Esophagus muscularis mucosa (tissue), 4 donors: ENCODE measurements at regions not wholly inside any gene's neighbourhood (a gene's known extent, or its start where the extent isn't known, plus 50 kb on each side); places are given as distances from the start of the nearest gene placed in this dataset.

Source experiments
- DNase-seq: peaks from one replicate; pipeline ENCODE4 v3.0.0-alpha.2; 2017; ENCODE audit errors: extremely low spot score
- H3K27ac ChIP-seq, 4 donors: fragments of 200-600 bp; sonication (generic); replicated peaks in 1 of 4; 1 replicate in 3 of 4; 2 replicates in 1 of 4; pipeline ENCODE4 v1.5.1; 2016 to 2019; ENCODE audit warnings: mild to moderate bottlenecking in 1 of 4
- H3K27me3 ChIP-seq, 4 donors: fragments of 200-600 bp; sonication (generic); one replicate each; pipeline versions ENCODE4 v1.5.1 to v1.6.0; 2016 to 2019
- H3K36me3 ChIP-seq, 4 donors: fragments of 200-600 bp; sonication (generic); one replicate each; pipeline ENCODE4 v1.5.1; 2016 to 2019
- H3K4me1 ChIP-seq, 4 donors: fragments of 200-600 bp; sonication (generic); one replicate each; pipeline ENCODE4 v1.5.1; 2016 to 2019
- H3K4me3 ChIP-seq, 4 donors: fragments of 200-600 bp; sonication (generic); 1 replicate in 2 of 4; 2 replicates in 2 of 4; pipeline ENCODE4 v1.5.1; 2016 to 2019; ENCODE audit warnings: mild to moderate bottlenecking in 4 of 4, moderate library complexity in 1 of 4
- H3K9me3 ChIP-seq, 4 donors: fragments of 200-600 bp; sonication (generic); 1 replicate in 3 of 4; 2 replicates in 1 of 4; pipeline ENCODE4 v1.5.1; 2016 to 2019
- EP300 ChIP-seq: sonication (generic); formaldehyde crosslinking; IDR thresholded peaks from one replicate; pipeline ENCODE4 v1.6.1; 2017; ENCODE audit warnings: antibody characterized with exemption
- POLR2A ChIP-seq: fragments of 450-650 bp; IDR thresholded peaks from one replicate; pipeline ENCODE4 v1.6.1; 2017; ENCODE audit warnings: antibody characterized with exemption, moderate library complexity, mild to moderate bottlenecking, low read depth
- POLR2AphosphoS5 ChIP-seq, 2 donors: sonication (generic); formaldehyde crosslinking; IDR thresholded peaks; one replicate each; pipeline ENCODE4 v1.6.1; 2017; ENCODE audit warnings: antibody characterized with exemption in 2 of 2
- WGBS: methylation state at CpG from one replicate; pipeline ENCODE4 v1.1.5; 2018; 5-methylcytosine and 5-hydroxymethylcytosine counted together
- intact Hi-C: fragments of 100-400 bp; cut with DNase I; formaldehyde crosslinking; loops from one replicate; pipeline ENCODE4 v1.15.1; 2023
- TF ChIP-seq, protein P1 (sequence below), 3 experiments: fragments of 200-600 bp in 2 of 3; fragments of 450-650 bp in 1 of 3; sonication (generic) in 2 of 3; IDR thresholded peaks; one replicate each; pipeline ENCODE4 v1.5.1; 2017 to 2019; ENCODE audit warnings: antibody characterized with exemption in 3 of 3, mild to moderate bottlenecking in 2 of 3, moderate library complexity in 1 of 3

DNA sequence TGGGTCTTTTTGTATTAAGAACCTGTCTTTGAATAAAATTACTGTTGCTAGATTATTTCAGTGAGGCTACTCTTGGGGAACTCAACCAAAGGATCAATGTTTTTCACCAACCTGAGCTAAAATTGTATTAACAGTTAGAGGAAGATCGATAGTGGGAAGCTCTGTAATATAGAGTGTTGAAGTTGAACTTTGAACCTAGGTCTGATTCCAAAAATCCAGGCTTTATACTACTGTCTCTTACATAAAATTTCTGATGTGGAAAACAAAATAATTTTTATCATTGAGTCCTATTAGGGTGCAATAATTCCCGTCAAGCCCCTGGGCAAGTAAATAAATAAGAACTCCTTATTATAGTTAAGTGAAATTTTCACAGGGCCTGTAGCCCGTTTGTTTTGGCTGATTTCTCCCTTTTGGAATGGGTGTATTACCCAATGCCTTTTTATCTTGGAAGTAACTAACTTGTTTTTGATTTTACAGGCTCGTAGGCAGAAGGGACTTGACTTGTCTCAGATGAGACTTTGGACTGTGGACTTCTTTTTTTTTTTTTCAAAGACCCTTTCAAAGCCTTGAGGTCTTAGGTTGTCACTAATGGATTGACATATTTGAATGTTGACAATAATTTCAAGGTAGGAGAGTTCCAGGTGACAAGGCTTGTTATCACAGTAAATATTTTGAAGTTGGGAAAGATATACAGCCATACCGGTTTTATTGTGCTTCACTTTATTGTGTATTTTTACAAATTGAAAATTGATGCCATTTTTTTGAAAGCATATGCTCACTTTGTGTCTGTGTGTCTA lies 276.1 kb downstream of the NFKBIZ start:
- peaks cover 0 to 15% (median 12%) of the 10 kb centered on the region in 4 donors for H3K9me3 ChIP-seq
- no peak overlapping the region for H3K4me3 ChIP-seq
- 85% methylated on average over 5 of the region's 5 CpGs for WGBS
- no peaks in the 10 kb centered on the region for H3K27me3 ChIP-seq
- intact Hi-C loops: no loop called here
- peak overlapping the region; percentile 2 to 52 (median 16) for H3K27ac ChIP-seq
- DNase-seq: no peak
- TF ChIP-seq, protein P1, sequence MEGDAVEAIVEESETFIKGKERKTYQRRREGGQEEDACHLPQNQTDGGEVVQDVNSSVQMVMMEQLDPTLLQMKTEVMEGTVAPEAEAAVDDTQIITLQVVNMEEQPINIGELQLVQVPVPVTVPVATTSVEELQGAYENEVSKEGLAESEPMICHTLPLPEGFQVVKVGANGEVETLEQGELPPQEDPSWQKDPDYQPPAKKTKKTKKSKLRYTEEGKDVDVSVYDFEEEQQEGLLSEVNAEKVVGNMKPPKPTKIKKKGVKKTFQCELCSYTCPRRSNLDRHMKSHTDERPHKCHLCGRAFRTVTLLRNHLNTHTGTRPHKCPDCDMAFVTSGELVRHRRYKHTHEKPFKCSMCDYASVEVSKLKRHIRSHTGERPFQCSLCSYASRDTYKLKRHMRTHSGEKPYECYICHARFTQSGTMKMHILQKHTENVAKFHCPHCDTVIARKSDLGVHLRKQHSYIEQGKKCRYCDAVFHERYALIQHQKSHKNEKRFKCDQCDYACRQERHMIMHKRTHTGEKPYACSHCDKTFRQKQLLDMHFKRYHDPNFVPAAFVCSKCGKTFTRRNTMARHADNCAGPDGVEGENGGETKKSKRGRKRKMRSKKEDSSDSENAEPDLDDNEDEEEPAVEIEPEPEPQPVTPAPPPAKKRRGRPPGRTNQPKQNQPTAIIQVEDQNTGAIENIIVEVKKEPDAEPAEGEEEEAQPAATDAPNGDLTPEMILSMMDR (IDR thresholded peaks at IDR 0.05): no peak
- TF ChIP-seq EP300 (no peak), POLR2A (no peak), POLR2AphosphoS5 (IDR thresholded peaks at IDR 0.05) (no peak)
- H3K36me3 ChIP-seq: no peaks in the 10 kb centered on the region
- peaks cover 7 to 33% (median 21%) of the 10 kb centered on the region in 4 donors for H3K4me1 ChIP-seq

- peaks cover 0 to 15% (median 12%) of the 10 kb centered on the region in 4 donors for H3K9me3 ChIP-seq
- TF ChIP-seq POLR2A (no peak), EP300 (no peak), POLR2AphosphoS5 (IDR thresholded peaks at IDR 0.05) (no peak)
- TF ChIP-seq, protein P1 (IDR thresholded peaks at IDR 0.05): no peak
- WGBS: 100% methylated on average over 1 of the region's 1 CpG
- no peaks in the 10 kb centered on the region for H3K36me3 ChIP-seq
- intact Hi-C loops: no loop called here
- H3K4me1 ChIP-seq: peaks cover 12 to 39% (median 27%) of the 10 kb centered on the region in 4 donors
- H3K27ac ChIP-seq: peak overlapping the region in 1 of 4 donors; percentile 48
- H3K27me3 ChIP-seq: no peaks in the 10 kb centered on the region
- H3K4me3 ChIP-seq: no peak overlapping the region
- DNase-seq: no peak
Measured at GRCh38 chr3:102125994-102126368, 276.7 kb downstream of the NFKBIZ start.

- Histone ChIP-seq H3K36me3 (no peaks in the 10 kb centered on the region), H3K9me3 (no peaks in the 10 kb centered on the region), H3K4me3 (no peak overlapping the region), H3K27ac (peak overlapping the region; percentile 86 to 90 (median 88)), H3K4me1 (peaks cover 12 to 55% (median 43%) of the 10 kb centered on the region in 4 donors), H3K27me3 (peaks cover 0 to 3% (median 0%) of the 10 kb centered on the region in 4 donors)
- intact Hi-C loops: loop anchor here (10.0 kb wide), 1 partner anchor 285 kb away; the partner anchor contains the start of gene NFKBIZ
- no peak for TF ChIP-seq POLR2A
- TF ChIP-seq, protein P1 (IDR thresholded peaks at IDR 0.05): peak in 1 of 3 experiments; percentile 24
- peak; percentile 94 for TF ChIP-seq POLR2AphosphoS5 (IDR thresholded peaks at IDR 0.05)
- peak; percentile 83 for TF ChIP-seq EP300
- no peak for DNase-seq
- WGBS: 13% methylated on average over 3 of the region's 3 CpGs
Measured at GRCh38 chr3:102129760-102130608, 280.7 kb downstream of the NFKBIZ start.

GRCh38 chr3:102132370-102132769 lies 283.1 kb downstream of the NFKBIZ start:
- no peak for DNase-seq
- no peaks in the 10 kb centered on the region for H3K36me3 ChIP-seq
- TF ChIP-seq POLR2AphosphoS5 (IDR thresholded peaks at IDR 0.05): peak; percentile 27 to 60
- TF ChIP-seq EP300: no peak
- no peaks in the 10 kb centered on the region for H3K9me3 ChIP-seq
- H3K27me3 ChIP-seq: peaks cover 0 to 3% (median 0%) of the 10 kb centered on the region in 4 donors
- intact Hi-C loops: loop anchor here (10.0 kb wide), 1 partner anchor 288 kb away; the partner anchor contains the start of gene NFKBIZ
- peaks cover 12 to 45% (median 41%) of the 10 kb centered on the region in 4 donors for H3K4me1 ChIP-seq
- no peak overlapping the region for H3K4me3 ChIP-seq
- peak overlapping the region; percentile 65 to 90 (median 78) for H3K27ac ChIP-seq
